WTC11 (cell line): ENCODE measurements at regions not wholly inside any gene's neighbourhood (a gene's known extent, or its start where the extent isn't known, plus 50 kb on each side); places are given as distances from the start of the nearest gene placed in this dataset.

Experiments
- ATAC-seq: fragments of 200-7000 bp; cut with Tn5 transposase; 2 replicates; pipeline ENCODE4 v1.10.0; 2021; ENCODE audit warnings: mild to moderate bottlenecking, moderate library complexity
- CTCF ChIA-PET: fragments of 300-600 bp; sonication (Branson Sonifier 250); formaldehyde crosslinking; loops from one replicate; lab custom pipeline; 2021; ENCODE audit warnings: antibody characterized with exemption; lab: Charles Lee
- POLR2A ChIA-PET: fragments of 350-600 bp; sonication (Branson Sonifier 250); formaldehyde crosslinking; loops from one replicate; lab custom pipeline; 2021; ENCODE audit warnings: antibody characterized with exemption; lab: Charles Lee
- DNase-seq: peaks from one replicate; pipeline ENCODE4 v3.0.0; 2021; ENCODE audit warnings: low spot score
- H3K27ac Mint-ChIP-seq: 2 replicates; pipeline ENCODE4 v1.8.0; 2021; ENCODE audit warnings: mixed read lengths
- H3K27me3 Mint-ChIP-seq: 2 replicates; pipeline ENCODE4 v1.8.0; 2021; ENCODE audit warnings: low read depth, mild to moderate bottlenecking, moderate library complexity, mixed read lengths
- H3K36me3 Mint-ChIP-seq: 2 replicates; pipeline ENCODE4 v1.8.0; 2021; ENCODE audit warnings: mixed read lengths
- H3K4me1 Mint-ChIP-seq: 2 replicates; pipeline ENCODE4 v1.8.0; 2022; ENCODE audit warnings: mixed read lengths
- H3K4me3 Mint-ChIP-seq: 2 replicates; pipeline ENCODE4 v1.8.0; 2021; ENCODE audit warnings: mild to moderate bottlenecking, moderate library complexity, mixed read lengths
- H3K9me3 Mint-ChIP-seq: 2 replicates; pipeline ENCODE4 v1.8.0; 2021; ENCODE audit warnings: mixed read lengths
- CREM ChIP-seq: sonication (generic); formaldehyde crosslinking; IDR thresholded peaks from 2 replicates; pipeline ENCODE4 v1.8.1; 2022; ENCODE audit warnings: mild to moderate bottlenecking, missing genetic modification reagents, moderate library complexity
- EMX1 ChIP-seq: fragments of 250-450 bp; sonication (Bioruptor Pico); IDR thresholded peaks from 2 replicates; pipeline ENCODE4 v1.8.0; 2021; ENCODE audit warnings: mild to moderate bottlenecking
- FOXJ3 ChIP-seq: sonication (generic); formaldehyde crosslinking; IDR thresholded peaks from 2 replicates; pipeline ENCODE4 v1.9.0; 2021; ENCODE audit warnings: missing genetic modification reagents, mild to moderate bottlenecking, borderline replicate concordance
- GABPB1 ChIP-seq: sonication (generic); formaldehyde crosslinking; IDR thresholded peaks from 2 replicates; pipeline ENCODE4 v1.8.1; 2023; ENCODE audit warnings: mild to moderate bottlenecking, missing genetic modification reagents
- KAT7 ChIP-seq: sonication (generic); formaldehyde crosslinking; IDR thresholded peaks from 2 replicates; pipeline ENCODE4 v1.8.1; 2023; ENCODE audit warnings: missing genetic modification reagents, mild to moderate bottlenecking, borderline replicate concordance
- NR2C2 ChIP-seq: sonication (generic); formaldehyde crosslinking; IDR thresholded peaks from 2 replicates; pipeline ENCODE4 v1.8.0; 2022; ENCODE audit warnings: mild to moderate bottlenecking, missing genetic modification reagents
- SMAD3 ChIP-seq: sonication (generic); formaldehyde crosslinking; IDR thresholded peaks from 2 replicates; pipeline ENCODE4 v1.8.0; 2022; ENCODE audit warnings: missing genetic modification reagents, mild to moderate bottlenecking, borderline replicate concordance
- SMAD4 ChIP-seq: sonication (generic); formaldehyde crosslinking; IDR thresholded peaks from 2 replicates; pipeline ENCODE4 v1.8.0; 2022; ENCODE audit warnings: mild to moderate bottlenecking, missing genetic modification reagents
- SP1 ChIP-seq: sonication (generic); formaldehyde crosslinking; conservative IDR thresholded peaks from 2 replicates; pipeline ENCODE4 v1.8.1; 2022; ENCODE audit warnings: missing genetic modification reagents
- TF ChIP-seq, protein P1 (sequence below): sonication (generic); formaldehyde crosslinking; IDR thresholded peaks from 2 replicates; pipeline ENCODE4 v1.8.0; 2023; ENCODE audit warnings: missing genetic modification reagents
- TF ChIP-seq, protein P2 (sequence below): sonication (generic); formaldehyde crosslinking; IDR thresholded peaks from 2 replicates; pipeline ENCODE4 v1.8.1; 2023; ENCODE audit warnings: mild to moderate bottlenecking, missing genetic modification reagents, moderate library complexity
- TF ChIP-seq, protein P3 (sequence below): sonication (generic); formaldehyde crosslinking; IDR thresholded peaks from 2 replicates; pipeline ENCODE4 v1.8.0; 2022; ENCODE audit warnings: mild to moderate bottlenecking, missing genetic modification reagents
- TF ChIP-seq, protein P4 (sequence below): sonication (generic); formaldehyde crosslinking; IDR thresholded peaks from 2 replicates; pipeline ENCODE4 v1.8.1; 2023; ENCODE audit warnings: mild to moderate bottlenecking, moderate library complexity, missing genetic modification reagents
- TF ChIP-seq, protein P5 (sequence below): sonication (generic); formaldehyde crosslinking; IDR thresholded peaks from 2 replicates; pipeline ENCODE4 v1.8.1; 2022; ENCODE audit warnings: mild to moderate bottlenecking, missing genetic modification reagents, moderate library complexity, borderline replicate concordance
- TF ChIP-seq, protein P6 (sequence below): sonication (generic); formaldehyde crosslinking; IDR thresholded peaks from 2 replicates; pipeline ENCODE4 v1.8.1; 2023; ENCODE audit warnings: mild to moderate bottlenecking, missing genetic modification reagents, borderline replicate concordance
- TF ChIP-seq, protein P7 (sequence below): sonication (generic); formaldehyde crosslinking; IDR thresholded peaks from 2 replicates; pipeline ENCODE4 v1.8.0; 2022; ENCODE audit warnings: missing genetic modification reagents
- TF ChIP-seq, protein P8 (sequence below): fragments of 250-450 bp; sonication (Bioruptor Pico); conservative IDR thresholded peaks from 2 replicates; pipeline ENCODE4 v1.9.0; 2021; ENCODE audit warnings: mild to moderate bottlenecking

DNA sequence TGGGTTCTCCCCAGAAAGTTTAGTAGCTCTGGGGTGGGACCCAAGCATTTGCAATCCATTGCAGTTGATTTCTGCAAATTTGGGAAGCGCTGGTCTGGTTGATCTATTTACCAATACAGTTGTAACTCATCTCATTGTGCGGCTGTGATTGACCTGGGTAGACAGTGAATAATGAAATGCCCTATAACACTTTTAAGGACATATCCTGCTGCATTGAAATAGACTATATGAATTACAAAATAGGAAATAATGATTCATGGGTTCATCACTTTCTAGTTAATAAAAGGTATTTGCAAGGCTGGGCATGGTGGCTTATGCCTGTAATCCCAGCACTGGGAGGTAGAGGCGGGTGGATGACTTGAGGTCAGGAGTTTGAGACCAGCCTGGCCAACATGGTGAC lies 59.0 kb upstream of the FARP1 start:
- H3K27ac Mint-ChIP-seq, result no peak overlapping the region
- peaks cover 5% of the 10 kb centered on the region; the same call in 1 of the 2 replicates for H3K4me1 Mint-ChIP-seq
- POLR2A ChIA-PET, result no interaction called here
- CTCF ChIA-PET, result interaction anchor here (1.0 kb wide), 1 partner anchor 756 kb away, joined by 3 read pairs; no protein-coding TSS in a partner anchor
- ATAC-seq (no peak), DNase-seq (no peak)
- no peaks in the 10 kb centered on the region for H3K27me3 Mint-ChIP-seq
- H3K4me3 Mint-ChIP-seq, result no peak overlapping the region
- H3K9me3 Mint-ChIP-seq, result peaks cover 8% of the 10 kb centered on the region; the same call in 1 of the 2 replicates
- TF ChIP-seq, protein P1, sequence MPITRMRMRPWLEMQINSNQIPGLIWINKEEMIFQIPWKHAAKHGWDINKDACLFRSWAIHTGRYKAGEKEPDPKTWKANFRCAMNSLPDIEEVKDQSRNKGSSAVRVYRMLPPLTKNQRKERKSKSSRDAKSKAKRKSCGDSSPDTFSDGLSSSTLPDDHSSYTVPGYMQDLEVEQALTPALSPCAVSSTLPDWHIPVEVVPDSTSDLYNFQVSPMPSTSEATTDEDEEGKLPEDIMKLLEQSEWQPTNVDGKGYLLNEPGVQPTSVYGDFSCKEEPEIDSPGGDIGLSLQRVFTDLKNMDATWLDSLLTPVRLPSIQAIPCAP (CRISPR knock-in tag), result no peak
- no peaks in the 10 kb centered on the region for H3K36me3 Mint-ChIP-seq

DNA sequence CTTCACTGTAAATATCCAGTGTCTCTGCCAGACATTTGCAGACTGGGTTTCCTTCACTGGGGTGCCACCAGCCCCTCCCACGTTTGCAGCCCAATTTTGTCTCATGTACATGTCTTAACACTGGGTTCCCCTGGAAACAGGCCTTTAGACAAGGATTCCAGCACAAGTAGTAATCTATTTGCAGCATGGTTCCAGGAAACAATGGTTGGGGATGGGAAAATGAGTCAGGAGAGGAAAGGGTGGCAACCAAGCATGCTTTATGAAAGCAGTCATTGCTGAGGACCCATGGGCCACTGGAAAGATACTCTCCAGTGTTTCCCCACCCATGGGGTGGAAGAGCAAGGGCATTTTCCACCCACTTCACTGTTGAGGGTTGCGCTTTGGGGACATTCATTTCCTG lies 53.6 kb upstream of the FARP1 start:
- H3K27ac Mint-ChIP-seq, result no peak overlapping the region
- ChIA-PET POLR2A (no interaction called here), CTCF (no interaction called here)
- no peak for DNase-seq
- H3K4me3 Mint-ChIP-seq, result no peak overlapping the region
- H3K27me3 Mint-ChIP-seq, result no peaks in the 10 kb centered on the region; the same call in 1 of the 2 replicates
- H3K9me3 Mint-ChIP-seq, result peaks cover 44% of the 10 kb centered on the region
- no peak for ATAC-seq
- peaks cover 25% of the 10 kb centered on the region for H3K36me3 Mint-ChIP-seq
- no peaks in the 10 kb centered on the region for H3K4me1 Mint-ChIP-seq
- TF ChIP-seq FOXJ3, result no peak
- TF ChIP-seq, protein P2, sequence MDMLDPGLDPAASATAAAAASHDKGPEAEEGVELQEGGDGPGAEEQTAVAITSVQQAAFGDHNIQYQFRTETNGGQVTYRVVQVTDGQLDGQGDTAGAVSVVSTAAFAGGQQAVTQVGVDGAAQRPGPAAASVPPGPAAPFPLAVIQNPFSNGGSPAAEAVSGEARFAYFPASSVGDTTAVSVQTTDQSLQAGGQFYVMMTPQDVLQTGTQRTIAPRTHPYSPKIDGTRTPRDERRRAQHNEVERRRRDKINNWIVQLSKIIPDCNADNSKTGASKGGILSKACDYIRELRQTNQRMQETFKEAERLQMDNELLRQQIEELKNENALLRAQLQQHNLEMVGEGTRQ (CRISPR knock-in tag), result no peak
- TF ChIP-seq, protein P3, sequence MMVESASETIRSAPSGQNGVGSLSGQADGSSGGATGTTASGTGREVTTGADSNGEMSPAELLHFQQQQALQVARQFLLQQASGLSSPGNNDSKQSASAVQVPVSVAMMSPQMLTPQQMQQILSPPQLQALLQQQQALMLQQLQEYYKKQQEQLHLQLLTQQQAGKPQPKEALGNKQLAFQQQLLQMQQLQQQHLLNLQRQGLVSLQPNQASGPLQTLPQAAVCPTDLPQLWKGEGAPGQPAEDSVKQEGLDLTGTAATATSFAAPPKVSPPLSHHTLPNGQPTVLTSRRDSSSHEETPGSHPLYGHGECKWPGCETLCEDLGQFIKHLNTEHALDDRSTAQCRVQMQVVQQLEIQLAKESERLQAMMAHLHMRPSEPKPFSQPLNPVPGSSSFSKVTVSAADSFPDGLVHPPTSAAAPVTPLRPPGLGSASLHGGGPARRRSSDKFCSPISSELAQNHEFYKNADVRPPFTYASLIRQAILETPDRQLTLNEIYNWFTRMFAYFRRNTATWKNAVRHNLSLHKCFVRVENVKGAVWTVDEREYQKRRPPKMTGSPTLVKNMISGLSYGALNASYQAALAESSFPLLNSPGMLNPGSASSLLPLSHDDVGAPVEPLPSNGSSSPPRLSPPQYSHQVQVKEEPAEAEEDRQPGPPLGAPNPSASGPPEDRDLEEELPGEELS (CRISPR knock-in tag), result no peak
- no peak for TF ChIP-seq CREM
- no peak for TF ChIP-seq EMX1
- TF ChIP-seq SMAD3 (CRISPR knock-in tag), result no peak
- TF ChIP-seq, protein P4, sequence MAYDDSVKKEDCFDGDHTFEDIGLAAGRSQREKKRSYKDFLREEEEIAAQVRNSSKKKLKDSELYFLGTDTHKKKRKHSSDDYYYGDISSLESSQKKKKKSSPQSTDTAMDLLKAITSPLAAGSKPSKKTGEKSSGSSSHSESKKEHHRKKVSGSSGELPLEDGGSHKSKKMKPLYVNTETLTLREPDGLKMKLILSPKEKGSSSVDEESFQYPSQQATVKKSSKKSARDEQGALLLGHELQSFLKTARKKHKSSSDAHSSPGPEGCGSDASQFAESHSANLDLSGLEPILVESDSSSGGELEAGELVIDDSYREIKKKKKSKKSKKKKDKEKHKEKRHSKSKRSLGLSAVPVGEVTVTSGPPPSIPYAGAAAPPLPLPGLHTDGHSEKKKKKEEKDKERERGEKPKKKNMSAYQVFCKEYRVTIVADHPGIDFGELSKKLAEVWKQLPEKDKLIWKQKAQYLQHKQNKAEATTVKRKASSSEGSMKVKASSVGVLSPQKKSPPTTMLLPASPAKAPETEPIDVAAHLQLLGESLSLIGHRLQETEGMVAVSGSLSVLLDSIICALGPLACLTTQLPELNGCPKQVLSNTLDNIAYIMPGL (CRISPR knock-in tag), result no peak
- TF ChIP-seq NR2C2 (CRISPR knock-in tag), result no peak
- TF ChIP-seq SP1, result no peak
- TF ChIP-seq KAT7 (CRISPR knock-in tag), result no peak
- TF ChIP-seq, protein P5, sequence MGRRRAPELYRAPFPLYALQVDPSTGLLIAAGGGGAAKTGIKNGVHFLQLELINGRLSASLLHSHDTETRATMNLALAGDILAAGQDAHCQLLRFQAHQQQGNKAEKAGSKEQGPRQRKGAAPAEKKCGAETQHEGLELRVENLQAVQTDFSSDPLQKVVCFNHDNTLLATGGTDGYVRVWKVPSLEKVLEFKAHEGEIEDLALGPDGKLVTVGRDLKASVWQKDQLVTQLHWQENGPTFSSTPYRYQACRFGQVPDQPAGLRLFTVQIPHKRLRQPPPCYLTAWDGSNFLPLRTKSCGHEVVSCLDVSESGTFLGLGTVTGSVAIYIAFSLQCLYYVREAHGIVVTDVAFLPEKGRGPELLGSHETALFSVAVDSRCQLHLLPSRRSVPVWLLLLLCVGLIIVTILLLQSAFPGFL (CRISPR knock-in tag), result no peak
- TF ChIP-seq, protein P6, sequence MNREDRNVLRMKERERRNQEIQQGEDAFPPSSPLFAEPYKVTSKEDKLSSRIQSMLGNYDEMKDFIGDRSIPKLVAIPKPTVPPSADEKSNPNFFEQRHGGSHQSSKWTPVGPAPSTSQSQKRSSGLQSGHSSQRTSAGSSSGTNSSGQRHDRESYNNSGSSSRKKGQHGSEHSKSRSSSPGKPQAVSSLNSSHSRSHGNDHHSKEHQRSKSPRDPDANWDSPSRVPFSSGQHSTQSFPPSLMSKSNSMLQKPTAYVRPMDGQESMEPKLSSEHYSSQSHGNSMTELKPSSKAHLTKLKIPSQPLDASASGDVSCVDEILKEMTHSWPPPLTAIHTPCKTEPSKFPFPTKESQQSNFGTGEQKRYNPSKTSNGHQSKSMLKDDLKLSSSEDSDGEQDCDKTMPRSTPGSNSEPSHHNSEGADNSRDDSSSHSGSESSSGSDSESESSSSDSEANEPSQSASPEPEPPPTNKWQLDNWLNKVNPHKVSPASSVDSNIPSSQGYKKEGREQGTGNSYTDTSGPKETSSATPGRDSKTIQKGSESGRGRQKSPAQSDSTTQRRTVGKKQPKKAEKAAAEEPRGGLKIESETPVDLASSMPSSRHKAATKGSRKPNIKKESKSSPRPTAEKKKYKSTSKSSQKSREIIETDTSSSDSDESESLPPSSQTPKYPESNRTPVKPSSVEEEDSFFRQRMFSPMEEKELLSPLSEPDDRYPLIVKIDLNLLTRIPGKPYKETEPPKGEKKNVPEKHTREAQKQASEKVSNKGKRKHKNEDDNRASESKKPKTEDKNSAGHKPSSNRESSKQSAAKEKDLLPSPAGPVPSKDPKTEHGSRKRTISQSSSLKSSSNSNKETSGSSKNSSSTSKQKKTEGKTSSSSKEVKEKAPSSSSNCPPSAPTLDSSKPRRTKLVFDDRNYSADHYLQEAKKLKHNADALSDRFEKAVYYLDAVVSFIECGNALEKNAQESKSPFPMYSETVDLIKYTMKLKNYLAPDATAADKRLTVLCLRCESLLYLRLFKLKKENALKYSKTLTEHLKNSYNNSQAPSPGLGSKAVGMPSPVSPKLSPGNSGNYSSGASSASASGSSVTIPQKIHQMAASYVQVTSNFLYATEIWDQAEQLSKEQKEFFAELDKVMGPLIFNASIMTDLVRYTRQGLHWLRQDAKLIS (CRISPR knock-in tag), result no peak
- TF ChIP-seq, protein P1 (CRISPR knock-in tag), result no peak
- no peak for TF ChIP-seq SMAD4
- TF ChIP-seq, protein P7, sequence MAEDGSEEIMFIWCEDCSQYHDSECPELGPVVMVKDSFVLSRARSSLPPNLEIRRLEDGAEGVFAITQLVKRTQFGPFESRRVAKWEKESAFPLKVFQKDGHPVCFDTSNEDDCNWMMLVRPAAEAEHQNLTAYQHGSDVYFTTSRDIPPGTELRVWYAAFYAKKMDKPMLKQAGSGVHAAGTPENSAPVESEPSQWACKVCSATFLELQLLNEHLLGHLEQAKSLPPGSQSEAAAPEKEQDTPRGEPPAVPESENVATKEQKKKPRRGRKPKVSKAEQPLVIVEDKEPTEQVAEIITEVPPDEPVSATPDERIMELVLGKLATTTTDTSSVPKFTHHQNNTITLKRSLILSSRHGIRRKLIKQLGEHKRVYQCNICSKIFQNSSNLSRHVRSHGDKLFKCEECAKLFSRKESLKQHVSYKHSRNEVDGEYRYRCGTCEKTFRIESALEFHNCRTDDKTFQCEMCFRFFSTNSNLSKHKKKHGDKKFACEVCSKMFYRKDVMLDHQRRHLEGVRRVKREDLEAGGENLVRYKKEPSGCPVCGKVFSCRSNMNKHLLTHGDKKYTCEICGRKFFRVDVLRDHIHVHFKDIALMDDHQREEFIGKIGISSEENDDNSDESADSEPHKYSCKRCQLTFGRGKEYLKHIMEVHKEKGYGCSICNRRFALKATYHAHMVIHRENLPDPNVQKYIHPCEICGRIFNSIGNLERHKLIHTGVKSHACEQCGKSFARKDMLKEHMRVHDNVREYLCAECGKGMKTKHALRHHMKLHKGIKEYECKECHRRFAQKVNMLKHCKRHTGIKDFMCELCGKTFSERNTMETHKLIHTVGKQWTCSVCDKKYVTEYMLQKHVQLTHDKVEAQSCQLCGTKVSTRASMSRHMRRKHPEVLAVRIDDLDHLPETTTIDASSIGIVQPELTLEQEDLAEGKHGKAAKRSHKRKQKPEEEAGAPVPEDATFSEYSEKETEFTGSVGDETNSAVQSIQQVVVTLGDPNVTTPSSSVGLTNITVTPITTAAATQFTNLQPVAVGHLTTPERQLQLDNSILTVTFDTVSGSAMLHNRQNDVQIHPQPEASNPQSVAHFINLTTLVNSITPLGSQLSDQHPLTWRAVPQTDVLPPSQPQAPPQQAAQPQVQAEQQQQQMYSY (CRISPR knock-in tag), result no peak
- TF ChIP-seq GABPB1 (CRISPR knock-in tag), result no peak
- TF ChIP-seq, protein P8, sequence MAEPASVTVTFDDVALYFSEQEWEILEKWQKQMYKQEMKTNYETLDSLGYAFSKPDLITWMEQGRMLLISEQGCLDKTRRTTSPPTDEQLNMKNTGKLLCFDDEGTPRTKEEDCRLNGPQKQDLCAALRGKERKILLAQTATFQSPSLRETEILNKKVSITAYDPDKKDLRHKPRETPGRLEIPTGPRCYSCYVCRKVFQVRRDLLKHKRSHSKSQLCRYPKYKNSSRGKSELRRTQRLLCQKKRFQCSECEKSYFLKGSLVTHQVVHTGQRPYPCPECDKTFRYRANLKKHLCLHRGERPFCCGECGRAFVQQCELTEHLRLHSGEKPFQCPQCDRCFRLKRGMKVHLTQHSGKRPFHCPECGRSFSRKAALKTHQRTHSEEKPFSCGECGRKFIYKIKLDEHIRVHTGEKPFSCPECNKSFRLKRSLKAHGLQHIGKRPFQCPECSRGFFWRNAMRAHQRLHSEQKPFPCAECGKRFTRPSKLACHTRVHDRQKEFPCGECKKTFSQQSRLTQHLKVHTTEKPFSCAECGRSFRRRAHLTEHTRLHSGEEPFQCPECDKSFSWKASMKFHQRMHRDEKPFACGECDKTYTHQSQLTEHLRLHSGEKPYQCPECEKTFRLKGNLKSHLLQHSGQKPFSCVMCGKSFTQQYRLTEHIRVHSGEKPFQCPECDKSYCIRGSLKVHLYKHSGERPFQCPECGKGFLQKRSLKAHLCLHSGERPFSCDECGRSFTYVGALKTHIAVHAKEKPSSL (CRISPR knock-in tag), result no peak
